Smooth muscle cell (in vitro differentiated cells): ENCODE measurements at regions not wholly inside any gene's neighbourhood (a gene's known extent, or its start where the extent isn't known, plus 50 kb on each side); places are given as distances from the start of the nearest gene placed in this dataset.

Experiments
- DNase-seq: peaks from one replicate; lab custom pipeline; 2025; ENCODE audit not compliant: unreplicated experiment; lab: John Stamatoyannopoulos, UW
- H2AFZ ChIP-seq: fragments of 200-600 bp; sonication (generic); 2 replicates; pipeline ENCODE4 v1.6.0; 2016; ENCODE audit warnings: antibody characterized with exemption, low read depth, mild to moderate bottlenecking
- H3F3A ChIP-seq: fragments of 200-600 bp; sonication (generic); 2 replicates; pipeline ENCODE4 v1.6.0; 2017; ENCODE audit warnings: antibody characterized with exemption, low read depth
- H3K27ac ChIP-seq: fragments of 200-600 bp; sonication (generic); 2 replicates; pipeline ENCODE4 v1.5.1; 2016; ENCODE audit warnings: low read depth, mild to moderate bottlenecking
- H3K27me3 ChIP-seq: fragments of 200-600 bp; sonication (generic); 2 replicates; pipeline ENCODE4 v1.6.1; 2016; ENCODE audit warnings: low read depth, mild to moderate bottlenecking
- H3K36me3 ChIP-seq: fragments of 200-600 bp; sonication (generic); 2 replicates; pipeline ENCODE4 v1.5.1; 2016; ENCODE audit warnings: low read depth
- H3K4me1 ChIP-seq: fragments of 200-600 bp; sonication (generic); 2 replicates; pipeline ENCODE4 v1.5.1; 2016; ENCODE audit warnings: low read depth
- H3K4me2 ChIP-seq: fragments of 200-600 bp; sonication (generic); 2 replicates; pipeline ENCODE4 v1.6.0; 2016; ENCODE audit warnings: mild to moderate bottlenecking
- H3K4me3 ChIP-seq: fragments of 200-600 bp; sonication (generic); 2 replicates; pipeline ENCODE4 v1.5.1; 2016; ENCODE audit warnings: mild to moderate bottlenecking
- H3K79me2 ChIP-seq: fragments of 200-600 bp; sonication (generic); 2 replicates; pipeline ENCODE4 v1.6.0; 2016; ENCODE audit warnings: low read depth, mild to moderate bottlenecking
- H3K9ac ChIP-seq: fragments of 200-600 bp; sonication (generic); 2 replicates; pipeline ENCODE4 v1.6.0; 2016; ENCODE audit warnings: low read depth
- H3K9me3 ChIP-seq: fragments of 200-600 bp; sonication (generic); replicated peaks from 2 replicates; pipeline ENCODE4 v1.5.1; 2016; ENCODE audit warnings: low read depth
- H4K20me1 ChIP-seq: fragments of 200-600 bp; sonication (generic); 2 replicates; pipeline ENCODE4 v1.6.0; 2016; ENCODE audit warnings: low read depth
- WGBS: methylation state at CpG from one replicate; pipeline ENCODE4 v1.1.7; 2016; ENCODE audit warnings: low lambda C conversion rate; 5-methylcytosine and 5-hydroxymethylcytosine counted together
- TF ChIP-seq, protein P1 (sequence below): fragments of 200-600 bp; sonication (generic); IDR thresholded peaks from 2 replicates; pipeline ENCODE4 v1.5.1; 2017; ENCODE audit warnings: borderline replicate concordance, mild to moderate bottlenecking, antibody characterized with exemption; ENCODE audit not compliant: insufficient read depth, poor library complexity, severe bottlenecking

DNA sequence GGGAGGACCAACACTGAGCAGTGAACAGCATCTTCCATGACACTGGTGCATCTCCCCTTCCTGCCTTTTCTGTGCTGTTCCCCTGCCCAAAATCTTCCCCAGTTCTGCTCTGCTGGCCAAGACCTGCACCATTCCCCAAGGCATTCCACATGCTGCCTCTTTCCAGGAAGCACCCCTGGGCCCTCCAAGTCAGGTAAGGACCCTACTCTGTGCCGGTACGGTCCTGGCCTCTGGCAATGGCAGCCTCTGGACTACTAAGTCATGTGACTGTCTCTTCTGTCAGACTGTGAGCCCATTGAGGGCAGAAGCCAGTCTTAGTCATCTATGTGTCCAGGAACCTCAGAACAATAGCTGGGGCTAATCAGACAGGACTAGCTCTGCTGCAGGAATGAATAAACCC is 282.0 kb downstream of the MYCN start:
- TF ChIP-seq, protein P1, sequence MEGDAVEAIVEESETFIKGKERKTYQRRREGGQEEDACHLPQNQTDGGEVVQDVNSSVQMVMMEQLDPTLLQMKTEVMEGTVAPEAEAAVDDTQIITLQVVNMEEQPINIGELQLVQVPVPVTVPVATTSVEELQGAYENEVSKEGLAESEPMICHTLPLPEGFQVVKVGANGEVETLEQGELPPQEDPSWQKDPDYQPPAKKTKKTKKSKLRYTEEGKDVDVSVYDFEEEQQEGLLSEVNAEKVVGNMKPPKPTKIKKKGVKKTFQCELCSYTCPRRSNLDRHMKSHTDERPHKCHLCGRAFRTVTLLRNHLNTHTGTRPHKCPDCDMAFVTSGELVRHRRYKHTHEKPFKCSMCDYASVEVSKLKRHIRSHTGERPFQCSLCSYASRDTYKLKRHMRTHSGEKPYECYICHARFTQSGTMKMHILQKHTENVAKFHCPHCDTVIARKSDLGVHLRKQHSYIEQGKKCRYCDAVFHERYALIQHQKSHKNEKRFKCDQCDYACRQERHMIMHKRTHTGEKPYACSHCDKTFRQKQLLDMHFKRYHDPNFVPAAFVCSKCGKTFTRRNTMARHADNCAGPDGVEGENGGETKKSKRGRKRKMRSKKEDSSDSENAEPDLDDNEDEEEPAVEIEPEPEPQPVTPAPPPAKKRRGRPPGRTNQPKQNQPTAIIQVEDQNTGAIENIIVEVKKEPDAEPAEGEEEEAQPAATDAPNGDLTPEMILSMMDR, result no peak
- WGBS, result 100% methylated on average over 2 of the region's 2 CpGs

DNA sequence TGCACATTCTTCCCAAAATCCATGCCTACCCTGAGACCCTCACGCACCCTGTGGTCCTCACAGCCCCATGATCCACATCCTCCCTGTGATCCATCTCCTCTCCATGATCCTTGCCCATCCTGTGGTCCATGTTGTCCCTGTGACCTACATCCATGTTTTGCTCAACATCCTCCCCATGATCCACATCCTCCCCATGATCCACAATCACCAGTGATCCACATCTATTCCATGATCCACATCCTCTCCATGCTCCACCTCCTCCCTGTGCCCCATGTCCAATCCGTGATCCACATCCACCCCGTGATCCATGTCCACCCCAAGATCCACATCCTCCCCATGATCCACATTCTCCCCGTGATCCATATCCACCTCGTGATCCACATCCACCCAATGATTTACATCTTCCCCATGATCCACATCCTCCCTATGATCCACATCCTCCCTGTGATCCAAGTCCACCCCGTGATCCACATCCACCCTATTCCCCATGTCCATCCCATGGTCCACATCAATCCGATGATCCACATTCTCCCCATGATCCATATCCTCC is 281.2 kb downstream of the MYCN start:
- Histone ChIP-seq H3K79me2 (no peaks in the 10 kb centered on the region), H3K27me3 (no peaks in the 10 kb centered on the region), H3K36me3 (no peaks in the 10 kb centered on the region), H3K4me2 (no peak overlapping the region), H3K27ac (no peak overlapping the region), H3K9me3 (no peaks in the 10 kb centered on the region), H2AFZ (no peak overlapping the region), H3K4me3 (no peak overlapping the region), H3K4me1 (peaks cover 24% of the 10 kb centered on the region), H3K9ac (no peak overlapping the region), H3F3A (no peaks in the 10 kb centered on the region), H4K20me1 (no peaks in the 10 kb centered on the region)
- DNase-seq, result no peak
- 86% methylated on average over 7 of the region's 7 CpGs for WGBS
- TF ChIP-seq, protein P1, result no peak

More for the DNA sequence above, 282.0 kb downstream of the MYCN start:
- Histone ChIP-seq H3K9ac (no peak overlapping the region), H3F3A (no peaks in the 10 kb centered on the region), H4K20me1 (no peaks in the 10 kb centered on the region), H3K4me2 (no peak overlapping the region), H3K9me3 (no peaks in the 10 kb centered on the region), H3K27ac (no peak overlapping the region), H3K27me3 (no peaks in the 10 kb centered on the region), H3K4me1 (peaks cover 24% of the 10 kb centered on the region), H2AFZ (no peak overlapping the region), H3K36me3 (no peaks in the 10 kb centered on the region), H3K79me2 (no peaks in the 10 kb centered on the region), H3K4me3 (no peak overlapping the region)
- DNase-seq, result no peak

DNA sequence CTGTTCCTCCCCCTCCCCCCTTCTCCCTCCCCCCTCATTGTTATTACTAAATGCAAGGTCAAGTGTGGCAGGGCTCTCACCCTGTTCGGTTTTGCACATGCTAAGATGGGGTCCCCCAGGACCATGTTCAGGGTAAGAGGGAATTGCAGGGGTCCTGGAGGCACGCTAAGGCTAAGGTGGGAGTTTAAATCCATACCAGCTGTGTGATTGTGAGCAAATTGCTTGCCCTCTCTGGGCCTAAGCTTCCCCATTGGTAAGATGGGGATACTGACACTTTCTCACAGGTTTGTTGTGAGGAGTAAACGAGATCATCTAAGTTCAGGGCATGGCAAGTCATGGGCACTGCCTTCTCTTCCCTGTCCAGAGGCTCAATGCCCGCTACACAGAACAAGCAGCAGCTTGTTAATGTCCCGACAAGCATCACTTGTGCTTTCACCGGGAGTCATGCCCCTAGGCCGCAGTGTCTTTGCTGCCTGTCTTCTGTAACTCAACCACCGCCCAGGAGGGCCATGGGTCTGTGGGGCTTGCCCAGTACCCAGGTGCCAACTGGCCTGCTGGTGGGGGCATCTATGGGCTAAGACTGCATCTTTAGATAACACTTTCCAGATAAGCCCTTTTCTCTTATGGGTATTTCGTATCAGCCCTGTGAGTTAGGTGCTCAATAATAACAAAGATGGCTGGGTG is 279.1 kb downstream of the MYCN start:
- no peak overlapping the region for H2AFZ ChIP-seq
- no peaks in the 10 kb centered on the region for H3F3A ChIP-seq
- WGBS, result 82% methylated on average over 9 of the region's 9 CpGs
- DNase-seq, result no peak
- H3K27me3 ChIP-seq, result no peaks in the 10 kb centered on the region
- no peaks in the 10 kb centered on the region for H3K79me2 ChIP-seq
- H3K9me3 ChIP-seq, result no peaks in the 10 kb centered on the region
- H3K9ac ChIP-seq, result no peak overlapping the region
- no peak overlapping the region for H3K27ac ChIP-seq
- no peaks in the 10 kb centered on the region for H3K36me3 ChIP-seq
- TF ChIP-seq, protein P1, result no peak
- no peak overlapping the region for H3K4me2 ChIP-seq
- H4K20me1 ChIP-seq, result no peaks in the 10 kb centered on the region
- H3K4me3 ChIP-seq, result no peak overlapping the region
- peaks cover 23% of the 10 kb centered on the region for H3K4me1 ChIP-seq

GRCh38 chr2:16218625-16219024 is 278.3 kb downstream of the MYCN start:
- Histone ChIP-seq H3K4me1 (peaks cover 15% of the 10 kb centered on the region), H3K9ac (no peak overlapping the region), H3K9me3 (no peaks in the 10 kb centered on the region), H3K27ac (no peak overlapping the region), H3K36me3 (no peaks in the 10 kb centered on the region), H3K4me2 (no peak overlapping the region), H2AFZ (no peak overlapping the region), H3K27me3 (no peaks in the 10 kb centered on the region), H3K4me3 (no peak overlapping the region), H4K20me1 (no peaks in the 10 kb centered on the region), H3F3A (no peaks in the 10 kb centered on the region), H3K79me2 (no peaks in the 10 kb centered on the region)
- DNase-seq, result no peak
- 42% methylated on average over 3 of the region's 3 CpGs for WGBS
- TF ChIP-seq, protein P1, result peak; percentile 40
